ENCODE measurements at regions not wholly inside any gene's neighbourhood (a gene's known extent, or its start where the extent isn't known, plus 50 kb on each side); places are given as distances from the start of the nearest gene placed in this dataset.

DNA sequence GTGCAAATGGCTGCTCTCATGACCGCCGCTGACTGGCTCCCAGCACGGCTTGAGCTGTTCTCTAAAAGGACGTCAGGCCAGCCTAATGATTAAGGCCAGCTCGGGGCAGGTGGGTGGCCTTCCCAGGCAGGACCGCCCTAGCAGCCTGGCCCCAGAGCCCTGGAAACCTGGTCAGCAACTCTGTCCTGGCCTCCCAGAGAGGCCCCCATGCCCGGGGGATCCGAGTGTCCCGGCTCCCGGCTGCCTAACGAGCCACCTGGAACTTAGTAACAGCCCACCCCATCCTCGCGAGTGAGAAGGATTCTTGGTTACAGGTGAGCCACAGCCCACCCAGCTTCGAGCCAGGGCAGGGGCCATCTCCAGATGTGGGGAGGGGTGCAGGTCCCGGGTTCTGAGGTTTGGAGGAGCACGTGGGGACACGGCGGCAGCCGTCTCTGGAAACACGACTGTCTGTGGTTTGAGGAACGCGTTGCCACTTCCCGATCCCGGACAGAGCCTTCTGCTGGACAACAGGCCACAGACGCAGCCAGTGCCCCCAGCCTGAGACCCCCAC lies 73.8 kb upstream of the FBRSL1 start:
- no peak for TF ChIP-seq EZH2 (IDR thresholded peaks at IDR 0.05; ENCODE audit: borderline replicate concordance)
- TF ChIP-seq, protein P1, sequence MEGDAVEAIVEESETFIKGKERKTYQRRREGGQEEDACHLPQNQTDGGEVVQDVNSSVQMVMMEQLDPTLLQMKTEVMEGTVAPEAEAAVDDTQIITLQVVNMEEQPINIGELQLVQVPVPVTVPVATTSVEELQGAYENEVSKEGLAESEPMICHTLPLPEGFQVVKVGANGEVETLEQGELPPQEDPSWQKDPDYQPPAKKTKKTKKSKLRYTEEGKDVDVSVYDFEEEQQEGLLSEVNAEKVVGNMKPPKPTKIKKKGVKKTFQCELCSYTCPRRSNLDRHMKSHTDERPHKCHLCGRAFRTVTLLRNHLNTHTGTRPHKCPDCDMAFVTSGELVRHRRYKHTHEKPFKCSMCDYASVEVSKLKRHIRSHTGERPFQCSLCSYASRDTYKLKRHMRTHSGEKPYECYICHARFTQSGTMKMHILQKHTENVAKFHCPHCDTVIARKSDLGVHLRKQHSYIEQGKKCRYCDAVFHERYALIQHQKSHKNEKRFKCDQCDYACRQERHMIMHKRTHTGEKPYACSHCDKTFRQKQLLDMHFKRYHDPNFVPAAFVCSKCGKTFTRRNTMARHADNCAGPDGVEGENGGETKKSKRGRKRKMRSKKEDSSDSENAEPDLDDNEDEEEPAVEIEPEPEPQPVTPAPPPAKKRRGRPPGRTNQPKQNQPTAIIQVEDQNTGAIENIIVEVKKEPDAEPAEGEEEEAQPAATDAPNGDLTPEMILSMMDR (IDR thresholded peaks at IDR 0.05; ENCODE audit: poor library complexity) = no peak

Measured in hepatocyte (in vitro differentiated cells).